GM12873 (cell line): ENCODE measurements at regions not wholly inside any gene's neighbourhood (a gene's known extent, or its start where the extent isn't known, plus 50 kb on each side); places are given as distances from the start of the nearest gene placed in this dataset.

Experiments
- CTCF ChIP-seq: IDR thresholded peaks from 2 replicates; pipeline ENCODE4 v1.5.1; 2012; ENCODE audit warnings: low read depth, mild to moderate bottlenecking, moderate library complexity, low read length, control low read depth; ENCODE audit not compliant: insufficient read depth; ENCODE audit errors: missing control alignments

DNA sequence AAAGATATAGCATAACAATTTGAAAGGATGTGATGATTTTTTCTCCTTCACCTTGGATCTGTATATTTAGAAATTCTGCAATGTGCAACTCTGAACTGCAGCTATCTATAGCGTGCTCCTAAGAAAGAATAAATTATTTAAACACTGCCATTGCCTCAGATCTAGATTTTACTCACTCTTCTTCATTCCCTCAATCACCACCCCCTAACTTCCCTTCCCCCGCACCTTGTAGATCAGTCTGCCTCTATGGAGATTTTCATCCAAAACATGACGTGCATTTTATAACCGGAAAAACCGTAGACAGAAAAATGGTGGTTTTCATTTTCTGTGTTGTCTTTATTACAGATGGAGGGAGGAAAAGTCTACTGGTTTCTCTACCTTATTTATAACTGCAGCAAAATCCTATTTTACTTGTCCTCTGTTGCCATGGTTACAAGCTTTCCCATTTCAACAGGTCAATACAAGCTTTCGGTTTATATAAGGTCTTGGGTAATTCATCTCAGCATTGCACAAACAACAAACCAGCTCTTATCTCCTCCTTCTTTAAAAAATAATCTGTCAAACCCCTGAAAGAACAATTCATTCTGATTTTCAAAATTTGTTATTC is 480.0 kb downstream of the TAF11L14 start:
- no peak for TF ChIP-seq CTCF

GRCh38 chr5:18117968-18118367 is 483.7 kb downstream of the TAF11L14 start:
- no peak for TF ChIP-seq CTCF

DNA sequence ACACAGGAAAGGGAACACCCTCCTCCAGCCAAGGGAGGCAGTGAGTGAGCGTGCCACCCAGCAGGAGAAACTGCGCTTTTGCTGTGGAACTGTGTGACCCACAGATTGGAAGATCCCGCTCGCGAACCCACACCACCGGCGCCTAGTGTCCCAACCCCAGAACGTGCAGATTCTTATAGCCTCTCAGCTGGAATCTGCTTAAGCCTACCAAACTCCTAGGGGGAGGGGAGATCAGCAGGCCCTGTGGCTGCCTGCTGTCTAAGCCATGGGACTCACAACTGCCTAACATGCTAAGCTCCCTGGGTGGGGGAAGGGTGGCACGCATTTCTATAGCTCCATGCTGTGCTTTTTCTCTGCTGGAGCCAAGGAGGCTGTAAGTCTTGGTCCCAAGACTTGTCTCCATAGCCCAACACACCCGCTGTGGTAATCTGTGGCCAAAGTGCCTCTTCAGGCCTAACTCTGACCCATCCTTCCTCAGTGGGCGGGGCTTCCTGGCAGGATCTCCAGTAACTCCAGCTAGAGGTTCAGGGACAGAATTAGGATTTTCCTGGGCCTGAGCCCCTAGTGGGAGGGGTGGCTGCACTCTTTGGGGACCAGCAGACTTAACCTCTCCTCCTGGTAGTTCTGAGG is 485.0 kb downstream of the TAF11L14 start:
- no peak for TF ChIP-seq CTCF

DNA sequence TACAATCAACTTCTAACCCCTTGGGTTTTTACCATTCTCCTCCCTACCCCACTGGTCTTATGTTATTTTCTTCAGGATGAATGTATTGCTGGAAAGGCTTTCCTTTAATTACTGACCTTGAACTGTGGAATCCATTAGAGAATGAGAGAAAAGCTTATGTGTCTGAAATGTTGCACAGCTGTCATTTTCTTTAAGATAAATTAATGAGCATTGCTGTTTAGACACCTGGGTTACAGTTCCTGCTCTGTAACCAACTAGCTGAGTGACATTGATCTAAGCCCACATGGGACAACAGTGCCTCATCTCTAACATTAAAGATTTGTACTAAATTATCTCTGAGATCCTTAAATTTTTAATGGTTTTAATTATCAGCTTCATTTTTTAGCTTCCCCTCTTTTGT is 507.0 kb downstream of the TAF11L14 start:
- TF ChIP-seq CTCF: no peak

- TF ChIP-seq CTCF: no peak
Measured at GRCh38 chr5:18142831-18143230, 508.6 kb downstream of the TAF11L14 start.

DNA sequence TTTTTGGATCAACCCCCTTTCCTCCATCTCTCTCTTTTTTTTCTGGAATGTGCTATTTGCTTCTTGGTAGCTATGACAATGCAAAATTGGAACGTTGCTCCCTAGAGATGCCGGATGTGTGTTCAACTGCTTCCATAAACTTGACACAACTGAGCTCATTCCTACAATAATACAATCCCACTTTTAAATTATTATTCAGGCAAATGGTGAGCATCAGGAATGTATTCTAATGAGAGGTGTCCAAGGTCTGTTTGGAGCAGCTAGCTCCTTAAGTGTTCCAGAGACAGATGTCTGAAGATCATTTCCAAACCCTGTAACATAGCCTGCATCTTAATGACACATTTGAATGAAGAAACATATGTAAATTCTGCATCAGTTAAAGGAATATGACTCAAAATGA is 518.4 kb downstream of the TAF11L14 start:
- TF ChIP-seq CTCF: no peak

- TF ChIP-seq CTCF: no peak
Measured at GRCh38 chr5:18158166-18158565, 523.9 kb downstream of the TAF11L14 start.

- TF ChIP-seq CTCF: no peak
Measured at GRCh38 chr5:18159331-18159730, 525.1 kb downstream of the TAF11L14 start.
